A549 (cell line): ENCODE measurements at regions not wholly inside any gene's neighbourhood (a gene's known extent, or its start where the extent isn't known, plus 50 kb on each side); places are given as distances from the start of the nearest gene placed in this dataset.

ENCODE experiments used
- ATAC-seq, 2 experiments: fragments of 200-7000 bp in 1 of 2; fragments of >200 bp in 1 of 2; cut with Nextera tagmentation in 1 of 2; cut with Tn5 transposase in 1 of 2; 3 replicates each; pipeline versions ENCODE4 v1.8.0 to v1.9.1; 2018 to 2020; ENCODE audit warnings: mild to moderate bottlenecking in 1 of 2, moderate library complexity in 1 of 2
- CTCF ChIA-PET: fragments of 300-600 bp; sonication (Branson Sonifier 250); formaldehyde crosslinking; extraction: SDS; loops from one replicate; lab custom pipeline; 2021; ENCODE audit warnings: antibody characterized with exemption, inconsistent platforms; lab: Yijun Ruan, JAX
- POLR2A ChIA-PET: fragments of 350-600 bp; formaldehyde crosslinking; extraction: SDS; loops from one replicate; lab custom pipeline; 2021; ENCODE audit warnings: antibody characterized with exemption, inconsistent platforms; lab: Yijun Ruan, JAX
- DNase-seq, 2 experiments: peaks; one replicate each; pipeline versions ENCODE4 v3.0.0 to v3.0.0-alpha.2; 2011 to 2016; ENCODE audit warnings: low read depth in 1 of 2, low spot score in 1 of 2
- FAIRE-seq: peaks from 2 replicates; lab custom pipeline; 2011; peaks lifted over from hg19 to GRCh38; lab: Jason Lieb, UNC
- H3K27ac ChIP-seq, 2 experiments: fragments of >200 bp; sonication (Bioruptor Twin); formaldehyde crosslinking; 3 replicates each; pipeline ENCODE4 v1.5.1; 2016 to 2017
- H3K4me1 ChIP-seq: fragments of >200 bp; sonication (Bioruptor Twin); formaldehyde crosslinking; 3 replicates; pipeline ENCODE4 v1.6.1; 2016
- H3K4me2 ChIP-seq: fragments of >200 bp; sonication (Bioruptor Twin); formaldehyde crosslinking; 3 replicates; pipeline ENCODE4 v1.6.1; 2016
- H3K4me3 ChIP-seq: fragments of >200 bp; sonication (Bioruptor Twin); formaldehyde crosslinking; 3 replicates; pipeline ENCODE4 v1.5.1; 2016
- H3K9me3 ChIP-seq: fragments of >200 bp; sonication (Bioruptor Twin); formaldehyde crosslinking; 3 replicates; pipeline ENCODE4 v1.6.1; 2016
- BCL3 ChIP-seq: fragments of >200 bp; sonication (Bioruptor Twin); formaldehyde crosslinking; IDR thresholded peaks from 3 replicates; pipeline ENCODE4 v1.6.1; 2016
- BHLHE40 ChIP-seq: IDR thresholded peaks from 2 replicates; pipeline ENCODE4 v1.6.1; 2012; ENCODE audit warnings: low read depth, low read length, inconsistent platforms
- CBX8 ChIP-seq: fragments of 200-600 bp; sonication (generic); IDR thresholded peaks from 2 replicates; pipeline ENCODE4 v1.6.1; 2016
- CHD2 ChIP-seq: fragments of 150-350 bp; IDR thresholded peaks from 2 replicates; pipeline ENCODE4 v1.6.1; 2014; ENCODE audit warnings: low read length; ENCODE audit not compliant: partially characterized antibody
- E2F6 ChIP-seq: IDR thresholded peaks from 2 replicates; pipeline ENCODE4 v1.6.1; 2012; ENCODE audit warnings: low read depth, borderline replicate concordance
- EHF ChIP-seq: fragments of 250-450 bp; sonication (Bioruptor Pico); IDR thresholded peaks from 2 replicates; pipeline ENCODE4 v1.5.0; 2020; ENCODE audit warnings: mild to moderate bottlenecking
- EP300 ChIP-seq, 2 experiments: fragments of >200 bp; sonication (Bioruptor Twin); formaldehyde crosslinking; IDR thresholded peaks; 2 replicates in 1 of 2; 3 replicates in 1 of 2; pipeline ENCODE4 v1.6.1; 2016 to 2017
- ESRRA ChIP-seq: fragments of 150-350 bp; IDR thresholded peaks from 2 replicates; pipeline ENCODE4 v1.6.1; 2014; ENCODE audit warnings: mild to moderate bottlenecking, low read length, borderline replicate concordance
- HEYL ChIP-seq: fragments of 250-450 bp; sonication (Bioruptor Pico); IDR thresholded peaks from 2 replicates; pipeline ENCODE4 v1.8.0; 2021; ENCODE audit warnings: mild to moderate bottlenecking, moderate library complexity
- HOXA7 ChIP-seq: fragments of 250-450 bp; sonication (Bioruptor Pico); IDR thresholded peaks from 2 replicates; pipeline ENCODE4 v1.5.0; 2020; ENCODE audit warnings: mild to moderate bottlenecking, moderate library complexity
- HOXB5 ChIP-seq: fragments of 250-450 bp; sonication (Bioruptor Pico); IDR thresholded peaks from 2 replicates; pipeline ENCODE4 v1.5.0; 2020; ENCODE audit warnings: mild to moderate bottlenecking, moderate library complexity
- JUN ChIP-seq, 2 experiments: fragments of >200 bp; sonication (Bioruptor Twin); formaldehyde crosslinking; IDR thresholded peaks; 2 replicates in 1 of 2; 3 replicates in 1 of 2; pipeline ENCODE4 v1.6.1; 2016 to 2017
- JUNB ChIP-seq: fragments of >200 bp; sonication (Bioruptor Twin); formaldehyde crosslinking; IDR thresholded peaks from 2 replicates; pipeline ENCODE4 v1.6.1; 2016
- KDM1A ChIP-seq: fragments of 200-600 bp; sonication (generic); IDR thresholded peaks from 2 replicates; pipeline ENCODE4 v1.6.1; 2016; ENCODE audit warnings: low read depth, mild to moderate bottlenecking
- MAFK ChIP-seq: fragments of 450-650 bp; IDR thresholded peaks from 2 replicates; pipeline ENCODE4 v1.6.1; 2014; ENCODE audit not compliant: partially characterized antibody
- MAZ ChIP-seq: fragments of 150-350 bp; IDR thresholded peaks from 2 replicates; pipeline ENCODE4 v1.6.1; 2014; ENCODE audit warnings: antibody characterized with exemption, low read depth, low read length, borderline replicate concordance
- RAD21 ChIP-seq, 2 experiments: fragments of >200 bp in 1 of 2; sonication (Bioruptor Twin) in 1 of 2; formaldehyde crosslinking in 1 of 2; IDR thresholded peaks in 1 of 2; conservative IDR thresholded peaks in 1 of 2; 2 replicates in 1 of 2; 3 replicates in 1 of 2; pipeline ENCODE4 v1.6.1; 2012 to 2018; ENCODE audit warnings: inconsistent platforms in 1 of 2
- RCOR1 ChIP-seq: fragments of 150-350 bp; IDR thresholded peaks from 2 replicates; pipeline ENCODE4 v1.6.1; 2014; ENCODE audit warnings: antibody characterized with exemption, low read length, low read depth
- SREBF2 ChIP-seq: fragments of 450-650 bp; IDR thresholded peaks from 2 replicates; pipeline ENCODE4 v1.6.1; 2014; ENCODE audit warnings: mild to moderate bottlenecking, moderate library complexity
- TP53 ChIP-seq: fragments of 250-450 bp; sonication (Bioruptor Pico); IDR thresholded peaks from 2 replicates; pipeline ENCODE4 v1.5.0; 2021; ENCODE audit warnings: mild to moderate bottlenecking, moderate library complexity
- ZNF302 ChIP-seq: fragments of 250-450 bp; sonication (Bioruptor Pico); IDR thresholded peaks from 2 replicates; pipeline ENCODE4 v1.9.0; 2021; ENCODE audit warnings: inconsistent platforms, mild to moderate bottlenecking, moderate library complexity
- WGBS: methylation state at CpG from one replicate; pipeline ENCODE4 v1.1.6; 2017; ENCODE audit errors: missing lambda C conversion rate; 5-methylcytosine and 5-hydroxymethylcytosine counted together
- TF ChIP-seq, protein P1 (sequence below): fragments of 150-350 bp; IDR thresholded peaks from 2 replicates; pipeline ENCODE4 v1.6.1; 2014; ENCODE audit warnings: low read depth, mild to moderate bottlenecking, low read length
- TF ChIP-seq, protein P2 (sequence below): IDR thresholded peaks from 2 replicates; pipeline ENCODE4 v1.6.1; 2012
- TF ChIP-seq, protein P3 (sequence below): fragments of >200 bp; sonication (Bioruptor Twin); formaldehyde crosslinking; IDR thresholded peaks from 2 replicates; pipeline ENCODE4 v1.6.1; 2016

DNA sequence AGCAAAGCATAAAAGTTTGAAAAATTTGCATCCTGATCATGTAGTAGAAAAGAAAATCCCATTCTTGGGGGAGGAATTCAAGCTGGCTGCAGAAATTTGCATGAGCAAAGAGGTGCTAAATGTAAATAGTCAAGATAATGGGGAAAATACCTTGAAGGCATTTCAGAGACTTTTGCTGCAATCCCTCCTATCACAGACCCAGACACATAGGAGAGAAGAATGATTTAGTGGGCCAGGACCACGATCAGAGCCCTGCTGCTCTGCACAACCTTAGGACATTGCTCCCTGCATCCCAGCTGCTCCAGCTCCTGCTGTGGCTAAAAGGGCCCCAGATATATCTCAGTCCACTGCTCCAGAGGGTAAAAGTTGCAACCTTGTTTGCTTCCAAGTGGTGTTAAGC is 1439.7 kb upstream of the AGA start:
- FAIRE-seq (no peak), ATAC-seq (no peak), DNase-seq (no peak)
- Histone ChIP-seq H3K9me3 (no peaks in the 10 kb centered on the region), H3K4me3 (no peak overlapping the region)
- ChIA-PET POLR2A (no interaction called here), CTCF (no interaction called here)
- WGBS = 0% methylated on average over 1 of the region's 1 CpG
- TF ChIP-seq HEYL (CRISPR knock-in tag) (no peak), EHF (CRISPR knock-in tag) (no peak), HOXB5 (no peak), ESRRA (no peak), KDM1A (no peak), CBX8 (no peak), TP53 (no peak)
- TF ChIP-seq, all 56 proteins: peak for 0
- Histone ChIP-seq H3K4me1 (no peaks in the 10 kb centered on the region), H3K27ac (no peak overlapping the region), H3K4me2 (no peak overlapping the region)

DNA sequence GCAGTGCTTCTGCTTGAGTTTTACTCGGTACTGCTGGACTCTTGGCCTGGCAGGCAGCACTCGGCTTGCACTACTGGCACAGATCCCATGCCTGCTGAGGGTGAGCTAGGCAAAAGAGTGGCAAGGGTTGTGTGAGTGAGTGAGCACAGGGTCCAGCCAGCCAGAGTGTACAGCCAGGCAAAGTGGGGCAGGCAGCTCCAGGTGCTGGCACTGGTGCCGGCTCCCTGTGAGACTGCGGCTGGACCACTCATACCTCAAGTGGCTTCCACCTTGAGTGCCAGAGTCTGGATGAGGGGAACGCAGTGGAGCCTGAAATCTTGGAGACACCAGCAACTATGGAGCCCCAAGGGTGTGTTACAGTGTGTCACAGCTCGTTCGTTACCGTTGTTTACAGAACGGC is 1451.9 kb upstream of the AGA start:
- H3K9me3 ChIP-seq = no peaks in the 10 kb centered on the region
- WGBS = 50% methylated on average over 6 of the region's 9 CpGs
- no peak overlapping the region for H3K4me3 ChIP-seq
- H3K27ac ChIP-seq = no peak overlapping the region
- H3K4me1 ChIP-seq = no peaks in the 10 kb centered on the region
- CTCF ChIA-PET = no interaction called here
- ATAC-seq = no peak
- TF ChIP-seq RAD21 (conservative IDR thresholded peaks at IDR 0.05 in 1 of 2, IDR thresholded peaks at IDR 0.05 in 1 of 2) = no peak
- TF ChIP-seq HOXA7 = no peak
- TF ChIP-seq KDM1A = no peak
- TF ChIP-seq ESRRA = no peak
- TF ChIP-seq EP300 (IDR thresholded peaks at IDR 0.05) = no peak
- no peak for TF ChIP-seq E2F6
- no peak for TF ChIP-seq MAFK
- TF ChIP-seq, protein P1, sequence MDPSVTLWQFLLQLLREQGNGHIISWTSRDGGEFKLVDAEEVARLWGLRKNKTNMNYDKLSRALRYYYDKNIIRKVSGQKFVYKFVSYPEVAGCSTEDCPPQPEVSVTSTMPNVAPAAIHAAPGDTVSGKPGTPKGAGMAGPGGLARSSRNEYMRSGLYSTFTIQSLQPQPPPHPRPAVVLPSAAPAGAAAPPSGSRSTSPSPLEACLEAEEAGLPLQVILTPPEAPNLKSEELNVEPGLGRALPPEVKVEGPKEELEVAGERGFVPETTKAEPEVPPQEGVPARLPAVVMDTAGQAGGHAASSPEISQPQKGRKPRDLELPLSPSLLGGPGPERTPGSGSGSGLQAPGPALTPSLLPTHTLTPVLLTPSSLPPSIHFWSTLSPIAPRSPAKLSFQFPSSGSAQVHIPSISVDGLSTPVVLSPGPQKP = no peak
- TF ChIP-seq, all 56 proteins: peak for 0
- FAIRE-seq = no peak
- no peak for DNase-seq
- no peak overlapping the region for H3K4me2 ChIP-seq
- POLR2A ChIA-PET = no interaction called here

- Histone ChIP-seq H3K4me1 (no peaks in the 10 kb centered on the region), H3K4me2 (no peak overlapping the region), H3K4me3 (no peak overlapping the region), H3K9me3 (no peaks in the 10 kb centered on the region), H3K27ac (no peak overlapping the region)
- ChIA-PET POLR2A (no interaction called here), CTCF (interaction anchor here (1.5 kb wide), 1 partner anchor 10 kb away, joined by 3 read pairs; no protein-coding TSS in a partner anchor)
- FAIRE-seq (no peak), ATAC-seq (no peak), DNase-seq (no peak)
- TF ChIP-seq ZNF302 (CRISPR knock-in tag) (no peak), JUN (IDR thresholded peaks at IDR 0.05) (no peak), JUNB (no peak), BCL3 (no peak), RCOR1 (no peak), SREBF2 (no peak), BHLHE40 (no peak), MAFK (no peak), EP300 (IDR thresholded peaks at IDR 0.05) (no peak), MAZ (no peak), CHD2 (no peak)
- TF ChIP-seq, protein P2, sequence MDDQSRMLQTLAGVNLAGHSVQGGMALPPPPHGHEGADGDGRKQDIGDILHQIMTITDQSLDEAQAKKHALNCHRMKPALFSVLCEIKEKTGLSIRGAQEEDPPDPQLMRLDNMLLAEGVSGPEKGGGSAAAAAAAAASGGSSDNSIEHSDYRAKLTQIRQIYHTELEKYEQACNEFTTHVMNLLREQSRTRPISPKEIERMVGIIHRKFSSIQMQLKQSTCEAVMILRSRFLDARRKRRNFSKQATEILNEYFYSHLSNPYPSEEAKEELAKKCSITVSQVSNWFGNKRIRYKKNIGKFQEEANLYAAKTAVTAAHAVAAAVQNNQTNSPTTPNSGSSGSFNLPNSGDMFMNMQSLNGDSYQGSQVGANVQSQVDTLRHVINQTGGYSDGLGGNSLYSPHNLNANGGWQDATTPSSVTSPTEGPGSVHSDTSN = no peak
- TF ChIP-seq, protein P3, sequence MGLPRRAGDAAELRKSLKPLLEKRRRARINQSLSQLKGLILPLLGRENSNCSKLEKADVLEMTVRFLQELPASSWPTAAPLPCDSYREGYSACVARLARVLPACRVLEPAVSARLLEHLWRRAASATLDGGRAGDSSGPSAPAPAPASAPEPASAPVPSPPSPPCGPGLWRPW = no peak
- 44% methylated on average over 2 of the region's 2 CpGs for WGBS
Observed at GRCh38 chr4:178899084-178899483, 1456.8 kb upstream of the AGA start.
